DLD1 (cell line): ENCODE measurements at regions not wholly inside any gene's neighbourhood (a gene's known extent, or its start where the extent isn't known, plus 50 kb on each side); places are given as distances from the start of the nearest gene placed in this dataset.
"Not testable (repeated sequence)": the region's sequence is repeated elsewhere in the genome, so short reads cannot be mapped to it uniquely, and the experiment has no call there.

Source experiments
- in situ Hi-C: cut with HindIII; loops from 2 replicates; pipeline ENCODE4 v1.10.0; 2017; ENCODE audit warnings: low sequenced_read_pairs

- in situ Hi-C loops, result no loop called here
These were observed 146.9 kb upstream of the SLC1A3 start for GRCh38 chr5:36459176-36460135.

DNA sequence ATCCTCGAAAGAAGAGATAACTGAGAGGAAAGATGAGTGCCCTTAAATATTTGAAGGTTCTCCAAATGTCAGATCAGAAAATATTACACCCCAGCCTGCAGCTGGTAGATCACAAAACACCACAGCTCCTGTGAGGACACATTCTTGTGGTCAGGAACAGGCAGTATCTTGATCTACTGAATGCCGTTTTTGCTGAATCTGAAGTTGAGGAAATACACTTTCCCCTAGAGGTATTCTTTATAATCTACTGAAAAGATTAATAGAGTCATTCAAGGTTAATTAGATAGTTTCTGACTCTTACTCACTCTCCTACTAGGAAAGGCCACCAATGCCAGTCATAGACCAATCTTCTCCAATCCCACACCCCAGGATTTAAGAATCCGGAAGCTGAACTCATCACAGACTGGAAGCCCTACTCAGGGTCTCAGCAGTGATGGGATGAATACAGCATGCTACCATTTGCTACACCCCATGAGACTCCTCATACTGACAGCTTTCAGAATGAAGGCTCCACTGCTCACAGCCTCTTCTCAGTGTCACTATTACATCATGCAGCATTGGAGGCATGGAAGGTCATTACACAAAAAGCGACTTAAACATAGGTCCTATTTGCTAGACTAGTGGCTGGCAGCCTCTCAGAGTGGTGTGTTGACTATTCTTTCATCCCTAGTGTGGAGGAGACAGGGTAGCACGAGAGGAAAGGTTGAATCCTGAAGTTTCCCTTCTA, 143.9 kb upstream of the SLC1A3 start:
- in situ Hi-C loops, result no loop called here

GRCh38 chr5:36475942-36476341, 130.5 kb upstream of the SLC1A3 start:
- in situ Hi-C loops, result not testable (repeated sequence)

GRCh38 chr5:36478646-36479317, 127.6 kb upstream of the SLC1A3 start:
- in situ Hi-C loops, result no loop called here

DNA sequence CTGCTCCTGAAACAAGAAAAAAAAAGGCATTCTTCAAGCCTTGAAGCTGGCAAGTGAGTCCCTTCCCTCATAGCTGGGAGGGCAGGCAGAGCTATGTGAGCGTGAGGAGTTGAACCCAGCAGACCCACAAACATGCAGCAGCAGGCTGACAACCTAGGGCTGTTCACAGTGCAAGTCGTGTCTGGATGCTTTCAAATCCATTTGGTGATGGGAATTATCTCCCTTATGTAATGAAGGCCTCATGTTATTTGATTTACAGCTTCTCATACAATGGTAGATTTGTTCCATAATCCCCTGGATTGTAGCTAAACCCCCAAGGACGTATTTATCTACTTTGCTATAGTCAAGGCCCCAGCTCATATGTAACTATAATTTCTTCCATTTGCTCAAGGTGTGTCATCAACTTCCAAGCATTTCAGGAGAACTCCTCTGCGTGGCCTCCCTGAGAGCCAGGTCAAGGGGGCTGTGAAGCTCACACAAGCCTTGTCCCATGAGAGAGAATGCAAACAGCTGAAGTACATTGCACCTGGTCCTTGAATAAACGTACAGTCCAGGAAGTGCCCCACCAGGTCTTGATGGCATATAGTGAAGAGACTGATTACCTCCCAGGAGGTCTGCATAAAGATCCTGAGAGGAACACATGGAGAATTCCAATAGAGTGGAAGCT, 124.8 kb upstream of the SLC1A3 start:
- in situ Hi-C loops, result no loop called here

GRCh38 chr5:36482812-36483211, 123.6 kb upstream of the SLC1A3 start:
- in situ Hi-C loops, result no loop called here

DNA sequence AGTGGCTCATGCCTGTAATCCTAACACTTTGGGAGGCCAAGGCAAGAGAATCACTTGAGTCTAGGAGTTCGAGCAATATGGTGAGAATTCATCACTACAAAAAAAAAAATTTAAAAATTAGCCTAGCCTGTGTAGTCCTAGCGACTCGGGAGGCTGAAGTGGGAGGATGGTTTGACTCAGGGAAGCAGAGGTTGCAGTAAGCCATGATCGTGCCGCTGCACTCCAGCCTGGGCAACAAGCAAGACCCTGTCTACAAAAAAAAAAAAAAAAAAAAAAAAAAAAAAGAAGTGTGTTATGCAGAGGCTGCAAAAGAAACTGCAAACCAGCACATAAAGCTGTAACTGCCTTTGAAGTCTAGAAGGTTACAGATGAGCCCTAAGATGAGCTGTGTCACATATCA, 116.9 kb upstream of the SLC1A3 start:
- in situ Hi-C loops, result no loop called here

- in situ Hi-C loops, result no loop called here
These were observed 114.5 kb upstream of the SLC1A3 start for GRCh38 chr5:36491856-36492255.

GRCh38 chr5:36492984-36493654, 113.3 kb upstream of the SLC1A3 start:
- in situ Hi-C loops, result no loop called here

- in situ Hi-C loops, result no loop called here
These were observed 112.4 kb upstream of the SLC1A3 start for GRCh38 chr5:36494028-36494427.

DNA sequence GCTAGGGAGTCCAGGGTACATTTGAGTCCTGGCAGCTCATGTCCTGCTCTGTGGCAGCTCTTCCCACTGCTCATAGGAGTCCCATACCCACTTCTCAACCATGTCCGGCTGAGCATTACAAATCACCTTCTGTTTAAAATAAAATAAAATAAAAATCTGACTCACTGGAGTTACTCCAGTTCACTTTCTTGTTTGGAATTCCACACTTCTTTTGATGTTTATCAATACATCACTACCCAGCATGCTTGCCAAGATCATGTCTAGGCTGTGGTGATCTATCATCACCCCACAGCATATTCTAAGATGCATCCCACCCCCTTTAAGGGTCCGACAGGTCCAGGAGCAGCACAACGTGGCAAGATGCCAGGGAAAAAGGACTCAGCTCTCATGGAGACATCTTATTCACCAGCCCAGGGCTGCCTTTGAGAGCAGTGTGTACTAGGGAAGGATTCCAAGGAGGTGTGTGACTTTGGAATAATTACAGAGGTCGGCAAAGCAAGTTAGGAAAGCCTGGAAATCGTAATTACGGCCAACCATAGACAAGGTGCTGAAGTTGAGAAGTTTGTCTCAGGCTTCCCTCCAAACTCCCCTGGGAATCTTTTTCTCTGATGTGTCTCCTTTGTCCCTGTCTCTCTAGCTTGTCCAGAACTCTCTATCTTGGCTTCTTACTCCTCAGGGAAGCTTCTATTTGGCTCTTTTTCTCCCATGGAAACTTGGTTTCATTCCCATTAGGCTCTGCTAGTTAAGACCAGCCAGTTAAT, 111.4 kb upstream of the SLC1A3 start:
- in situ Hi-C loops, result no loop called here

GRCh38 chr5:36495611-36496010, 110.8 kb upstream of the SLC1A3 start:
- in situ Hi-C loops, result no loop called here

GRCh38 chr5:36496471-36496870, 109.9 kb upstream of the SLC1A3 start:
- in situ Hi-C loops, result no loop called here

DNA sequence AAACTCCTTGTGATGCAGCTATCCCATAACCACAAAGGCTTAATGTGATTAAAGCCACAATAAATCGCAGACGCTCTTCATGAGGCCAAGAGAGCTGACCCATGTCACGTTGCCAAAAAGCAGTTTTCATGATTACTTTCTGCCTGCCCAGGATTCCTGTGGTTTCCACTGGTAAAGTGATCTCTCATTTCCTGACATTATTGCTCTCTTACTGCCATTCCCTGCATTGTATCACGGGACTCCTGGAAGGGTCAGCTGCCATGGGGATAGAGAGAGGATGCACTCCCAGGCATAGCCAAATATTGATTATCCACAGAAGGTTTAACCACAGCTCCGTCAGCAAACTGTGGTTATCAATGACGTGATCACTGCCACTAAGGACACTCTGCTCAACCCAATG, 103.8 kb upstream of the SLC1A3 start:
- in situ Hi-C loops, result no loop called here

GRCh38 chr5:36505021-36505420, 101.4 kb upstream of the SLC1A3 start:
- in situ Hi-C loops, result no loop called here

DNA sequence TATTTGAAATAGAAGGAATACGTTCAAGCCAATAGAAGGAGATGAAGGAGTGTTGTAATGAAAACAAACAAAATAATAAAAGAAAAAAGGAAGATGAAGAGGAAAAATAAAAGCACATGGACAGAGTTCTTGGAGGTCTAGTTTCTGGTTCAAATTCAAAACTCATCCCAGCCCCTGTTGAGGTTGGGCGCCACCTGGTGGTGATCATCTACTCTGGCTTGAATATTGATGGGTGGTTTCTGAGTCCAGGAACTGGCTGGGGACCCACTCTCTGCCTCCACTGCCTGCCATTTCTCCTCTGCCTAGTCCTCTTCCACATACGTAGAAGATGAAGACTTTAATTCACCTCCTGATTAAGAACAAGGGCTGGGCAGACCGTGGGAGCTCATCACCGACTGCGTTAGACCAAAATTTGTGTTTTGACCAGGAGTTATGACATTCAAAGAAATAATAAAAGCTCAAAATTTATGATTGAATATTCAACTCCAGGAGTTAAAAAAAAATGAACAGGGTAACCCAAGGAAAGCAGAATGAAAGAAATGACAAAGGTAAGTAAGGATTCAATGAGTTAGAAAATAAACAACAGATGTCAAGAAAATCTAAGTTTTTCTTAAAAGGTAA, 99.0 kb upstream of the SLC1A3 start:
- in situ Hi-C loops, result no loop called here

DNA sequence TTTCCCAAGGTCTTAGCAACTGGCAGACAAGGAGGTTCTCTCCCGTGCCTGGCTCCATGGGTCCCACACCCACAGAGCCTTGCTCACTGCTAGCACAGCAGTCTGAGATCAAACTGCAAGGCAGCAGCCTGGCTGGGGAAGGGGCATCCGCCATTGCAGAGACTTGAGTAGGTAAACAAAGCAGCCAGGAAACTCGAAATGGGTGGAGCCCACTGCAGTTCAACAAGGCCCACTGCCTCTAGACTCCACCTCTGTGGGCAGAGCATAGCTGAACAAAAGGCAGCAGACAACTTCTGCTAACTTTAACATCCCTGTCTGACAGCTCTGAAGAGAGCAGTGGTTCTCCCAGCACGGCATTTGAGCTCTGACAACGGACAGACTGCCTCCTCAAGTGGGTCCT, 98.1 kb upstream of the SLC1A3 start:
- in situ Hi-C loops, result not testable (repeated sequence)

- in situ Hi-C loops, result not testable (repeated sequence)
These were observed 92.8 kb upstream of the SLC1A3 start for GRCh38 chr5:36513647-36514046.

GRCh38 chr5:36519881-36520280, 86.5 kb upstream of the SLC1A3 start:
- in situ Hi-C loops, result no loop called here
